Ishikawa (cell line): ENCODE measurements at regions not wholly inside any gene's neighbourhood (a gene's known extent, or its start where the extent isn't known, plus 50 kb on each side); places are given as distances from the start of the nearest gene placed in this dataset.

Source experiments
- CEBPB ChIP-seq: IDR thresholded peaks from 2 replicates; pipeline ENCODE4 v1.6.1; 2012
- CREB1 ChIP-seq: IDR thresholded peaks from 2 replicates; pipeline ENCODE4 v1.6.1; 2012; ENCODE audit warnings: low read depth
- EGR1 ChIP-seq: IDR thresholded peaks from 2 replicates; pipeline ENCODE4 v1.6.1; 2012
- EP300 ChIP-seq: IDR thresholded peaks from 2 replicates; pipeline ENCODE4 v1.6.1; 2012; ENCODE audit warnings: borderline replicate concordance
- FOXM1 ChIP-seq: IDR thresholded peaks from 2 replicates; pipeline ENCODE4 v1.6.1; 2012; ENCODE audit warnings: low read depth, borderline replicate concordance
- NFIC ChIP-seq: IDR thresholded peaks from 2 replicates; pipeline ENCODE4 v1.6.1; 2012
- RAD21 ChIP-seq: IDR thresholded peaks from 2 replicates; pipeline ENCODE4 v1.6.1; 2012; ENCODE audit warnings: low read depth
- TAF1 ChIP-seq: IDR thresholded peaks from 2 replicates; pipeline ENCODE4 v1.6.1; 2012; ENCODE audit warnings: low read depth, mild to moderate bottlenecking
- TCF12 ChIP-seq: IDR thresholded peaks from 2 replicates; pipeline ENCODE4 v1.6.1; 2012; ENCODE audit warnings: low read depth
- TEAD4 ChIP-seq: IDR thresholded peaks from 2 replicates; pipeline ENCODE4 v1.6.1; 2012
- YY1 ChIP-seq: IDR thresholded peaks from 2 replicates; pipeline ENCODE4 v1.6.1; 2012; ENCODE audit warnings: low read depth
- ZBTB7A ChIP-seq: IDR thresholded peaks from 2 replicates; pipeline ENCODE4 v1.6.1; 2012; ENCODE audit warnings: low read depth
- TF ChIP-seq, protein P1 (sequence below): IDR thresholded peaks from 2 replicates; pipeline ENCODE4 v1.6.1; 2012
- TF ChIP-seq, protein P2 (sequence below): IDR thresholded peaks from 2 replicates; pipeline ENCODE4 v1.6.1; 2012; ENCODE audit warnings: low read depth, mild to moderate bottlenecking
- TF ChIP-seq, protein P3 (sequence below): IDR thresholded peaks from 2 replicates; pipeline ENCODE4 v1.6.1; 2012

DNA sequence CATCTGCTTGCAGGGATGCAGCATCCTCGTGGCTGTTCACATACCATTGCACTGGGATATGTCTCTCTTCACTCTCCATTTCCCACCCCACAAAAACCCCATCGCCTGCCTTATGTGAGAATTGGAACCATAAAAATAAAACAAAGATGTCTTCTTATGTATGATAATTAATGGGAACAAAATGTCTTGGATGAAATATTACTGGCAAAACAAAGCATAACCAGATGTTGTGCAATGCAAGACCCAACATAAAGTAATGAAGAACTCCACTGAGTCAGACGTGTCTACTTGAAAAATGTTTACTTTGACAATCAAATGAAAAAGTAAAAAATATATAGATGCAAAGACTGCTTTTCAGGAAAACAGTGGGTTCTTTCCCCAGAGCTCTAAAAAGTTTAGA lies 611.3 kb upstream of the SYT4 start:
- TF ChIP-seq TAF1, result no peak
- no peak for TF ChIP-seq CREB1
- TF ChIP-seq NFIC, result no peak
- no peak for TF ChIP-seq FOXM1
- no peak for TF ChIP-seq RAD21
- TF ChIP-seq, protein P1, sequence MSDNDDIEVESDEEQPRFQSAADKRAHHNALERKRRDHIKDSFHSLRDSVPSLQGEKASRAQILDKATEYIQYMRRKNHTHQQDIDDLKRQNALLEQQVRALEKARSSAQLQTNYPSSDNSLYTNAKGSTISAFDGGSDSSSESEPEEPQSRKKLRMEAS, result no peak
- TF ChIP-seq EGR1, result no peak
- TF ChIP-seq EP300, result no peak
- no peak for TF ChIP-seq CEBPB
- no peak for TF ChIP-seq ZBTB7A
- TF ChIP-seq, protein P2, sequence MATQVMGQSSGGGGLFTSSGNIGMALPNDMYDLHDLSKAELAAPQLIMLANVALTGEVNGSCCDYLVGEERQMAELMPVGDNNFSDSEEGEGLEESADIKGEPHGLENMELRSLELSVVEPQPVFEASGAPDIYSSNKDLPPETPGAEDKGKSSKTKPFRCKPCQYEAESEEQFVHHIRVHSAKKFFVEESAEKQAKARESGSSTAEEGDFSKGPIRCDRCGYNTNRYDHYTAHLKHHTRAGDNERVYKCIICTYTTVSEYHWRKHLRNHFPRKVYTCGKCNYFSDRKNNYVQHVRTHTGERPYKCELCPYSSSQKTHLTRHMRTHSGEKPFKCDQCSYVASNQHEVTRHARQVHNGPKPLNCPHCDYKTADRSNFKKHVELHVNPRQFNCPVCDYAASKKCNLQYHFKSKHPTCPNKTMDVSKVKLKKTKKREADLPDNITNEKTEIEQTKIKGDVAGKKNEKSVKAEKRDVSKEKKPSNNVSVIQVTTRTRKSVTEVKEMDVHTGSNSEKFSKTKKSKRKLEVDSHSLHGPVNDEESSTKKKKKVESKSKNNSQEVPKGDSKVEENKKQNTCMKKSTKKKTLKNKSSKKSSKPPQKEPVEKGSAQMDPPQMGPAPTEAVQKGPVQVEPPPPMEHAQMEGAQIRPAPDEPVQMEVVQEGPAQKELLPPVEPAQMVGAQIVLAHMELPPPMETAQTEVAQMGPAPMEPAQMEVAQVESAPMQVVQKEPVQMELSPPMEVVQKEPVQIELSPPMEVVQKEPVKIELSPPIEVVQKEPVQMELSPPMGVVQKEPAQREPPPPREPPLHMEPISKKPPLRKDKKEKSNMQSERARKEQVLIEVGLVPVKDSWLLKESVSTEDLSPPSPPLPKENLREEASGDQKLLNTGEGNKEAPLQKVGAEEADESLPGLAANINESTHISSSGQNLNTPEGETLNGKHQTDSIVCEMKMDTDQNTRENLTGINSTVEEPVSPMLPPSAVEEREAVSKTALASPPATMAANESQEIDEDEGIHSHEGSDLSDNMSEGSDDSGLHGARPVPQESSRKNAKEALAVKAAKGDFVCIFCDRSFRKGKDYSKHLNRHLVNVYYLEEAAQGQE, result no peak
- TF ChIP-seq TCF12, result no peak
- TF ChIP-seq YY1, result no peak
- TF ChIP-seq, protein P3, sequence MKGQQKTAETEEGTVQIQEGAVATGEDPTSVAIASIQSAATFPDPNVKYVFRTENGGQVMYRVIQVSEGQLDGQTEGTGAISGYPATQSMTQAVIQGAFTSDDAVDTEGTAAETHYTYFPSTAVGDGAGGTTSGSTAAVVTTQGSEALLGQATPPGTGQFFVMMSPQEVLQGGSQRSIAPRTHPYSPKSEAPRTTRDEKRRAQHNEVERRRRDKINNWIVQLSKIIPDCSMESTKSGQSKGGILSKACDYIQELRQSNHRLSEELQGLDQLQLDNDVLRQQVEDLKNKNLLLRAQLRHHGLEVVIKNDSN, result no peak

- TF ChIP-seq EGR1 (no peak), FOXM1 (no peak), CEBPB (no peak), TEAD4 (no peak)
- TF ChIP-seq, protein P3, result no peak
Observed at GRCh38 chr18:43893001-43893637, 615.8 kb upstream of the SYT4 start.

- no peak for TF ChIP-seq FOXM1
- TF ChIP-seq, protein P2, result no peak
- no peak for TF ChIP-seq TAF1
- TF ChIP-seq, protein P1, result no peak
- TF ChIP-seq TEAD4, result no peak
- TF ChIP-seq NFIC, result no peak
- TF ChIP-seq TCF12, result no peak
- no peak for TF ChIP-seq RAD21
- no peak for TF ChIP-seq EGR1
- no peak for TF ChIP-seq YY1
- TF ChIP-seq CREB1, result no peak
- no peak for TF ChIP-seq ZBTB7A
- no peak for TF ChIP-seq CEBPB
Observed at GRCh38 chr18:43904209-43904837, 627.0 kb upstream of the SYT4 start.

DNA sequence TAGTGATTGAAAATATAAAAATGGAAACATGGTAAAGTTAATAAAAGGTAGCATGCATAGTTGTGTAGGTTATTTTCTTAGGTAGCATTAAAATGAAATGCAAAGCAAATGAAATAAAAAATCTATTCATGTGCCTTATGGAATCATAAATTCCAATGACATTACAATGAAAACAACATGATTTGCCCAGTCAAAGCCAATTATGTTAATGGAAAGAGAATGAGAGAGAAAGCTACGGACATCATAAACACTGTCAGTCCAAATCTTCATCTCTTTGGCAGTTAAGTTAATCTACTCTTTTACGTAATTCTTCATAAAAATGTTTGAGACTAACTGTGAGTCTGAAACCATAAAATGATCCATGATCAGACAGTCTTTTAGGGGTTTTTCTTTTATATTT lies 636.7 kb upstream of the SYT4 start:
- TF ChIP-seq YY1 (no peak), ZBTB7A (no peak), TCF12 (no peak), CREB1 (no peak), TAF1 (no peak)
- TF ChIP-seq, protein P2, result no peak
